BLaER1 treated with 17β-estradiol and CSF1 and Interleukin-3, amounts not matched to agents 10 nM and 100 nM (cell line): ENCODE measurements at regions not wholly inside any gene's neighbourhood (a gene's known extent, or its start where the extent isn't known, plus 50 kb on each side); places are given as distances from the start of the nearest gene placed in this dataset.

ENCODE experiments used
- H3K27ac ChIP-seq, 11 experiments: shearing (Covaris generic); formaldehyde crosslinking; 2 replicates each; pipeline ENCODE4 v1.8.1; 2022
- H3K27me3 ChIP-seq, 11 experiments: shearing (Covaris generic); formaldehyde crosslinking; 2 replicates each; pipeline ENCODE4 v1.8.1; 2022
- H3K36me3 ChIP-seq, 11 experiments: shearing (Covaris generic); formaldehyde crosslinking; 2 replicates each; pipeline ENCODE4 v1.8.1; 2022
- H3K4me1 ChIP-seq, 10 experiments: shearing (Covaris generic); formaldehyde crosslinking; 2 replicates each; pipeline ENCODE4 v1.8.1; 2022
- H3K4me2 ChIP-seq, 11 experiments: shearing (Covaris generic); formaldehyde crosslinking; 2 replicates each; pipeline ENCODE4 v1.8.1; 2022
- H3K4me3 ChIP-seq, 10 experiments: shearing (Covaris generic); formaldehyde crosslinking; 2 replicates each; pipeline ENCODE4 v1.8.1; 2022
- H3K9ac ChIP-seq, 11 experiments: shearing (Covaris generic); formaldehyde crosslinking; 2 replicates each; pipeline ENCODE4 v1.8.1; 2022
- H3K9me3 ChIP-seq, 11 experiments: shearing (Covaris generic); formaldehyde crosslinking; replicated peaks in 1 of 11; 2 replicates each; pipeline ENCODE4 v1.8.1; 2022
- H4K20me1 ChIP-seq, 11 experiments: shearing (Covaris generic); formaldehyde crosslinking; 2 replicates each; pipeline ENCODE4 v1.8.1; 2022
- Cebpa-rat ChIP-seq, 11 experiments: shearing (Covaris generic); IDR thresholded peaks; 2 replicates each; pipeline ENCODE4 v1.8.1; 2022

DNA sequence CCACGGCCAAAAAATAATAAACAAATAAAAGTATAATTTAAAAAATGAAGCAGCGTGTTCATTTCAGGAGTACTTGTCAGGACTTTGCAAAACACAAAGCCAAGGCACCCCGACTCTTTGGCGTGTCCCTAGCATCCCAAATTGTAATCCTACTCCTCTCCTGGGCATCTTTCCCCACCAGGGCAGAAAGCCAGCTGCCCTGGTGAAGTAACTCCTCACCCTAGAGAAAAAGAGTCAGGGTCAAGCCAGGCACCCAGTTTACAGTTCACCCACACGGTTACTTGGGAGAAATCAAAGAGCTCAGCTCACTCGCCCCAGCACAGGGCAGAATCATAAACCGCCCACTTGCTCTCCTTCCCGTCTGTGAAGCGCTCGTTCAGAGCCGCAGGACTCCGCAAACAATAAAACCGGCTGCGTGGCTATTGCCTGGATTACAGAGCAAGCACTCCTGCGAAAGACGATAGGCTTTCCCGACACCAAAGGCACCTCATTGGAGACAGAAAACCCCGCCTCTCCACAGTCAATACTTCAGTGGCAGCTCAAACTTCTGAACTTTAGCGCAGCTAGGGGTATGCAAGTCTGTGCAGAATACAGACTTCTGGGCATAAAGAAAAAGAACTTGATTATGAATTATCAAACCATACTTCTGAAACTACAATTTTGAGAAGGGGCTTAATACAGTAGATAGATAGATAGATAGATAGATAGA, 73.0 kb upstream of the NHSL1 start:
- Histone ChIP-seq H3K9ac (peak overlapping the region in 9 of 11 experiments; percentile 18 to 74 (median 49); a peak in 14 of 22 replicates), H3K4me2 (peak overlapping the region; percentile 64 to 87 (median 80)), H3K27me3 (peaks cover 44 to 52% (median 48%) of the 10 kb centered on the region in 11 experiments), H3K27ac (peak overlapping the region in 7 of 11 experiments; percentile 11 to 57 (median 21); a peak in 6 of 22 replicates), H3K4me3 (peak overlapping the region; percentile 1 to 61 (median 51); a peak in 16 of 20 replicates), H3K9me3 (no peaks in the 10 kb centered on the region), H3K36me3 (no peaks in the 10 kb centered on the region), H3K4me1 (peaks cover 49 to 86% (median 62%) of the 10 kb centered on the region in 10 experiments), H4K20me1 (peaks cover 0 to 12% (median 5%) of the 10 kb centered on the region in 11 experiments; a peak in 7 of 22 replicates)
- no peak for TF ChIP-seq Cebpa-rat (IDR thresholded peaks at IDR 0.05)

GRCh38 chr6:138572885-138573284, 73.6 kb upstream of the NHSL1 start:
- H3K27ac ChIP-seq = no peak overlapping the region
- H3K36me3 ChIP-seq = no peaks in the 10 kb centered on the region
- peaks cover 44 to 52% (median 48%) of the 10 kb centered on the region in 11 experiments for H3K27me3 ChIP-seq
- H3K4me3 ChIP-seq = no peak overlapping the region
- H3K4me1 ChIP-seq = peaks cover 55 to 91% (median 68%) of the 10 kb centered on the region in 10 experiments
- H3K4me2 ChIP-seq = peak overlapping the region in 7 of 11 experiments; percentile 64 to 87 (median 80); a peak in 11 of 22 replicates
- H3K9ac ChIP-seq = no peak overlapping the region
- peaks cover 0 to 12% (median 5%) of the 10 kb centered on the region in 11 experiments; a peak in 7 of 22 replicates for H4K20me1 ChIP-seq
- H3K9me3 ChIP-seq = no peaks in the 10 kb centered on the region
- no peak for TF ChIP-seq Cebpa-rat (IDR thresholded peaks at IDR 0.05)

DNA sequence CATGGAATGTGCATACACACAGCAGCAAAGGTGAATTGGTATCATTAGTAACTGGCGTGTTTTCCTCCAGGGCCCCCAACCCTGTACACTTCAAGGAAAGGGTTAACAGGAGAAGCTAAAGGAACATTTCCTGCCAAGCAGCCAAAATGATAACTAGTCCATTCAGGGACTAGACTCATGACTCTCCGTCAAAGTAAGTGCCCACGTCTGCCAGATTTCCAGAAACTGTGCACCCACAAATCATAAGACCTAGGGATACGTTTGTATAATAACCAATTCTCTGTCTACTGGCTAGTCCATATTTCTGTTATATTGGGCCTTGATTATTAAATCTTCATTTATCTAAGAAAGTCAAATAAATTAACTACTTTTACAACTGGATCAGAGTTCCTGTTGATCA, 76.0 kb upstream of the NHSL1 start:
- H4K20me1 ChIP-seq = peaks cover 0 to 12% (median 5%) of the 10 kb centered on the region in 11 experiments; a peak in 6 of 22 replicates
- H3K9me3 ChIP-seq = peaks cover 0 to 4% (median 0%) of the 10 kb centered on the region in 11 experiments; a peak in 2 of 22 replicates
- H3K9ac ChIP-seq = no peak overlapping the region
- H3K4me3 ChIP-seq = no peak overlapping the region
- TF ChIP-seq Cebpa-rat (IDR thresholded peaks at IDR 0.05) = no peak
- peaks cover 42 to 85% (median 59%) of the 10 kb centered on the region in 10 experiments for H3K4me1 ChIP-seq
- H3K4me2 ChIP-seq = peak overlapping the region in 2 of 11 experiments; percentile 13 to 24; a peak in 1 of 22 replicates
- H3K27me3 ChIP-seq = peaks cover 29 to 36% (median 34%) of the 10 kb centered on the region in 11 experiments
- no peak overlapping the region for H3K27ac ChIP-seq
- no peaks in the 10 kb centered on the region for H3K36me3 ChIP-seq

GRCh38 chr6:138576313-138576712, 77.0 kb upstream of the NHSL1 start:
- Histone ChIP-seq H3K27me3 (peaks cover 19 to 25% (median 23%) of the 10 kb centered on the region in 11 experiments), H3K9me3 (peaks cover 0 to 4% (median 0%) of the 10 kb centered on the region in 11 experiments; a peak in 2 of 22 replicates), H3K36me3 (no peaks in the 10 kb centered on the region), H3K4me3 (peak overlapping the region in 2 of 10 experiments; percentile 13 to 28; a peak in 2 of 20 replicates), H3K9ac (peak overlapping the region in 3 of 11 experiments; percentile 15 to 66 (median 19); a peak in 6 of 22 replicates), H3K4me1 (peaks cover 32 to 75% (median 51%) of the 10 kb centered on the region in 10 experiments), H3K27ac (peak overlapping the region in 6 of 11 experiments; percentile 2 to 71 (median 27); a peak in 7 of 22 replicates), H3K4me2 (peak overlapping the region; percentile 59 to 97 (median 77); a peak in 21 of 22 replicates), H4K20me1 (peaks cover 0 to 12% (median 5%) of the 10 kb centered on the region in 11 experiments; a peak in 6 of 22 replicates)
- TF ChIP-seq Cebpa-rat (IDR thresholded peaks at IDR 0.05) = no peak

GRCh38 chr6:138577151-138577915, 78.0 kb upstream of the NHSL1 start:
- no peak for TF ChIP-seq Cebpa-rat (IDR thresholded peaks at IDR 0.05)
- Histone ChIP-seq H3K4me1 (peaks cover 21 to 66% (median 40%) of the 10 kb centered on the region in 10 experiments), H4K20me1 (peaks cover 0 to 10% (median 4%) of the 10 kb centered on the region in 11 experiments; a peak in 6 of 22 replicates), H3K27ac (peak overlapping the region in 7 of 11 experiments; percentile 20 to 71 (median 53); a peak in 13 of 22 replicates), H3K4me2 (peak overlapping the region; percentile 59 to 97 (median 77)), H3K4me3 (peak overlapping the region in 3 of 10 experiments; percentile 5 to 28 (median 13); a peak in 4 of 20 replicates), H3K9ac (peak overlapping the region in 4 of 11 experiments; percentile 20 to 66 (median 40); a peak in 7 of 22 replicates), H3K27me3 (peaks cover 8 to 15% (median 13%) of the 10 kb centered on the region in 11 experiments), H3K36me3 (no peaks in the 10 kb centered on the region), H3K9me3 (peaks cover 0 to 5% (median 0%) of the 10 kb centered on the region in 11 experiments; a peak in 3 of 22 replicates)

- no peak for TF ChIP-seq Cebpa-rat (IDR thresholded peaks at IDR 0.05)
- Histone ChIP-seq H3K4me1 (peaks cover 20 to 68% (median 51%) of the 10 kb centered on the region in 10 experiments), H3K27ac (no peak overlapping the region), H3K4me2 (no peak overlapping the region), H3K9me3 (peaks cover 0 to 12% (median 0%) of the 10 kb centered on the region in 11 experiments; a peak in 4 of 22 replicates), H3K4me3 (no peak overlapping the region), H3K9ac (no peak overlapping the region), H4K20me1 (no peaks in the 10 kb centered on the region), H3K27me3 (no peaks in the 10 kb centered on the region), H3K36me3 (no peaks in the 10 kb centered on the region)
These were observed 80.7 kb upstream of the NHSL1 start for GRCh38 chr6:138580040-138580439.

DNA sequence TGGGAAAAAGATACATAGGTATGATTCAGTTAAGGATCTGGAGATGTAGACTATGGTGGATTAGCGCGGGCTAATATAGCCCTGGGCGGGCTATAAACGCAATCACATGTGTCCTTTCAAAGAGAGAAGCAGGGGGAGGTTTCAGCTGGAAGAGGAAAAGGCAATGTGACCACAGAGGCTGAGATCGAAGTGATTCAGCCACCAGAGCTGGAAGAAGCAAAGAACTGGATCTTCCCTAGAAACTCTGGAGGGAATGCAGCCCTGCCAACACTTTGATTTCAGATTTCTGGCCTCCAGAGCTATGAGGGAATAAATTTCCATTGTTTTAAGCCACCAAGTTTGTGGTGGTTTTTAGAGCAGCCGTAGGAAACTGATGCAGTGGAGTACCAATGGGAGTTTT, 81.5 kb upstream of the NHSL1 start:
- 0 out of 22 replicates have a peak overlapping the region, but pooled peaks of 1 of the 11 experiments have one; percentile 13 for H3K4me2 ChIP-seq
- no peak overlapping the region for H3K4me3 ChIP-seq

DNA sequence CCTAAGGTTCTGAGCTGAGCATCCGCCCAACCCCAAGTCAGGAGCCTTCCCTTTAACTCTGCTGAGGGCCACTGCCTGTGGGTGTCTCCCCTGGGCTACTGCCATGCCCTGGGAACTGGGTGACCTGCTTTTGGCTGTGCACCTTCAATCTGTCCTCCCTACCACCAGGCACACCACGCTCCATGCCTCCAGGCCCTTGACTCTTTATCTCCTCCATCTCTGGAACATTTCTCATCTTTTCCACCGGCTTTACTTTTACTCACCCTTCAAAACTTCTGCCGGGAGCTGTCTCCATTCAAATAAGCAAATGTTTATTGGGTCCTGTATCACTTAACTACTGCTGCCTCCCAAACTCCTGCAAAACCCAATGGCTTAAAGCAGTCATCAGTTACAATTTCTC, 83.3 kb upstream of the NHSL1 start:
- no peaks in the 10 kb centered on the region for H3K27me3 ChIP-seq
- no peak overlapping the region for H3K27ac ChIP-seq
- no peak overlapping the region for H3K4me2 ChIP-seq
- no peaks in the 10 kb centered on the region for H3K36me3 ChIP-seq
- peaks cover 0 to 12% (median 0%) of the 10 kb centered on the region in 11 experiments; a peak in 4 of 22 replicates for H3K9me3 ChIP-seq
- TF ChIP-seq Cebpa-rat (IDR thresholded peaks at IDR 0.05) = no peak
- H4K20me1 ChIP-seq = no peaks in the 10 kb centered on the region
- H3K4me3 ChIP-seq = no peak overlapping the region
- peaks cover 6 to 51% (median 30%) of the 10 kb centered on the region in 10 experiments for H3K4me1 ChIP-seq
- H3K9ac ChIP-seq = no peak overlapping the region

More for the DNA sequence above, 81.5 kb upstream of the NHSL1 start:
- no peak overlapping the region for H3K27ac ChIP-seq
- no peaks in the 10 kb centered on the region for H3K27me3 ChIP-seq
- no peaks in the 10 kb centered on the region for H3K36me3 ChIP-seq
- H3K9me3 ChIP-seq = peaks cover 0 to 12% (median 0%) of the 10 kb centered on the region in 11 experiments; a peak in 4 of 22 replicates
- H4K20me1 ChIP-seq = no peaks in the 10 kb centered on the region
- no peak for TF ChIP-seq Cebpa-rat (IDR thresholded peaks at IDR 0.05)
- peaks cover 20 to 63% (median 48%) of the 10 kb centered on the region in 10 experiments for H3K4me1 ChIP-seq
- no peak overlapping the region for H3K9ac ChIP-seq
